HUES6 (cell line): ENCODE measurements at regions not wholly inside any gene's neighbourhood (a gene's known extent, or its start where the extent isn't known, plus 50 kb on each side); places are given as distances from the start of the nearest gene placed in this dataset.
"Not testable (repeated sequence)": the region's sequence is repeated elsewhere in the genome, so short reads cannot be mapped to it uniquely, and the experiment has no call there.

Experiments used
- H3K27ac ChIP-seq: 2 replicates; pipeline ENCODE4 v1.7.0; 2013; ENCODE audit warnings: low read depth, mild to moderate bottlenecking, low read length, inconsistent platforms
- H3K27me3 ChIP-seq: 2 replicates; pipeline ENCODE4 v1.6.1; 2013; ENCODE audit warnings: low read length; ENCODE audit not compliant: control insufficient read depth, insufficient read depth
- H3K36me3 ChIP-seq: 2 replicates; pipeline ENCODE4 v1.6.1; 2013; ENCODE audit warnings: low read length; ENCODE audit not compliant: control insufficient read depth, insufficient read depth
- H3K4me1 ChIP-seq: 2 replicates; pipeline ENCODE4 v1.6.1; 2013; ENCODE audit warnings: low read length; ENCODE audit not compliant: control insufficient read depth, insufficient read depth
- H3K4me3 ChIP-seq: 2 replicates; pipeline ENCODE4 v1.5.1; 2013; ENCODE audit warnings: low read depth, low read length
- H3K9ac ChIP-seq: one replicate; pipeline ENCODE4 v1.6.1; 2013; ENCODE audit warnings: mild to moderate bottlenecking, low read length
- H3K9me3 ChIP-seq: 2 replicates; pipeline ENCODE4 v1.6.1; 2013; ENCODE audit warnings: low read depth, low read length; ENCODE audit not compliant: control insufficient read depth, insufficient read depth

GRCh38 chr5:34329201-34329600 is 286.2 kb upstream of the C1QTNF3 start:
- not testable (repeated sequence) for H3K4me3 ChIP-seq, H3K9ac ChIP-seq, H3K4me1 ChIP-seq, H3K36me3 ChIP-seq, H3K9me3 ChIP-seq, H3K27ac ChIP-seq, H3K27me3 ChIP-seq

- not testable (repeated sequence) for H3K36me3 ChIP-seq, H3K4me3 ChIP-seq, H3K27me3 ChIP-seq, H3K4me1 ChIP-seq, H3K9me3 ChIP-seq, H3K9ac ChIP-seq, H3K27ac ChIP-seq
Observed at GRCh38 chr5:34329611-34330108, 286.6 kb upstream of the C1QTNF3 start.

DNA sequence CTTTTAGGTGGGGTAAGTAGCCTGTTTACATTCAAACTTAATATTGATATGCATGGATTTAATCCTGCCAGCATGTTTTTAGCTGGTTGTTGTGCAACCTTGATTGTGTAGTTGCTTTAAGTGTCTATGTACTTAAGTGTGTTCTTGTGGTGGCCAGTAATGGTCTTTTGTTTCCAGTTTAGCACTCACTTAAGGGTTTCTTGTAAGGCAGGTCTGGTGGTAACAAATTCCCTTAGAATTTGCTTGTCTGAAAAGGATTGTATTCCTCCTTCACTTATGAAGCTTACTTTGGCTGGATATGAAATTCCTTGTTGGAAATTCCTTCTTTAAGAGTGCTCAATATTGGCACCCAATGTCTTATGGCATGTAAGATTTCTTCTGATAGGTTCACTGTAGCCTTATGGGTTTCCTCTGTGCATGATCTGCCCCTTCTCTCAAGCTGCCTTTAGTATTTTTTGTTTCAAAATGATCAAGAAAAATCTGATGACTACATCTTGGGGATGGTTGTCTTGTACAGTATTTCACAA is 289.0 kb upstream of the C1QTNF3 start:
- not testable (repeated sequence) for H3K4me3 ChIP-seq, H3K36me3 ChIP-seq, H3K9me3 ChIP-seq, H3K27me3 ChIP-seq, H3K9ac ChIP-seq, H3K4me1 ChIP-seq, H3K27ac ChIP-seq

- H3K9me3 ChIP-seq, H3K27me3 ChIP-seq, H3K9ac ChIP-seq, H3K4me3 ChIP-seq, H3K4me1 ChIP-seq, H3K36me3 ChIP-seq, H3K27ac ChIP-seq: not testable (repeated sequence)
Observed at GRCh38 chr5:34339408-34340001, 296.5 kb upstream of the C1QTNF3 start.

- not testable (repeated sequence) for H3K4me1 ChIP-seq, H3K36me3 ChIP-seq, H3K9me3 ChIP-seq, H3K27me3 ChIP-seq, H3K4me3 ChIP-seq, H3K9ac ChIP-seq, H3K27ac ChIP-seq
Observed at GRCh38 chr5:34354440-34354839, 301.7 kb upstream of the RAI14 start.

GRCh38 chr5:34371417-34371816 is 284.7 kb upstream of the RAI14 start:
- H3K4me3 ChIP-seq, H3K9me3 ChIP-seq, H3K9ac ChIP-seq, H3K36me3 ChIP-seq, H3K27me3 ChIP-seq, H3K27ac ChIP-seq, H3K4me1 ChIP-seq: not testable (repeated sequence)

GRCh38 chr5:34371817-34372216 is 284.3 kb upstream of the RAI14 start:
- H3K9ac ChIP-seq, H3K9me3 ChIP-seq, H3K27ac ChIP-seq, H3K4me1 ChIP-seq, H3K36me3 ChIP-seq, H3K4me3 ChIP-seq, H3K27me3 ChIP-seq: not testable (repeated sequence)

- not testable (repeated sequence) for H3K9ac ChIP-seq, H3K27me3 ChIP-seq
Observed at GRCh38 chr5:34372739-34373138, 283.4 kb upstream of the RAI14 start.

GRCh38 chr5:34377651-34378050 is 278.5 kb upstream of the RAI14 start:
- not testable (repeated sequence) for H3K4me1 ChIP-seq, H3K27ac ChIP-seq, H3K36me3 ChIP-seq, H3K9ac ChIP-seq, H3K9me3 ChIP-seq, H3K4me3 ChIP-seq, H3K27me3 ChIP-seq

More at GRCh38 chr5:34372739-34373138, 283.4 kb upstream of the RAI14 start:
- H3K27ac ChIP-seq, H3K36me3 ChIP-seq, H3K4me1 ChIP-seq, H3K4me3 ChIP-seq, H3K9me3 ChIP-seq: not testable (repeated sequence)

- not testable (repeated sequence) for H3K4me3 ChIP-seq, H3K9me3 ChIP-seq, H3K36me3 ChIP-seq, H3K9ac ChIP-seq, H3K4me1 ChIP-seq, H3K27ac ChIP-seq, H3K27me3 ChIP-seq
Observed at GRCh38 chr5:34378498-34378897, 277.6 kb upstream of the RAI14 start.

GRCh38 chr5:34388754-34389153 is 267.4 kb upstream of the RAI14 start:
- H3K27ac ChIP-seq, H3K4me3 ChIP-seq, H3K9me3 ChIP-seq, H3K27me3 ChIP-seq, H3K4me1 ChIP-seq, H3K9ac ChIP-seq, H3K36me3 ChIP-seq: not testable (repeated sequence)

DNA sequence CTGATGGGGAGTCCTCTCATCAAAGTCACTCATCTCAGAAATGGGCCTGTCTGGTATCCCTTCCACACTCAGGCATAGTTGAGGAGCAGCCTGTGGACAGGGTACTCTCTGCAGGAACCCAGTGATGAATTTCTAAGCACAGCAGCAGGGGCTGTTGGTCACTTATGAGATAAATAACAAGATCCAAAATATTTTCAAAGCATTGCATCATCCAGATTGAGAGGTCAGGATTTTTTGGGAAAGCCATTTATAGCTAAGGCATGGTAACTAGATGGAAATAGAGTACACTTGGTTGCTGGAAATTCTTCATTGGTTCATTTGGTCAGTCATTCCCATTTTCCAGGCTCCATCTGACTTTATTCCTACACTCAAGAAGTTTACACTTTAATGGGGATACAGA is 246.8 kb upstream of the RAI14 start:
- H3K9me3 ChIP-seq: peaks cover 20% of the 10 kb centered on the region
- H3K27ac ChIP-seq: peak overlapping the region; percentile 31; the same call in 1 of the 2 replicates
- H3K4me1 ChIP-seq: peaks cover 29% of the 10 kb centered on the region
- no peak overlapping the region for H3K9ac ChIP-seq
- H3K4me3 ChIP-seq: no peak overlapping the region
- H3K27me3 ChIP-seq: no peaks in the 10 kb centered on the region
- H3K36me3 ChIP-seq: no peaks in the 10 kb centered on the region
